GM23338 (cell line): ENCODE measurements at regions not wholly inside any gene's neighbourhood (a gene's known extent, or its start where the extent isn't known, plus 50 kb on each side); places are given as distances from the start of the nearest gene placed in this dataset.

Source experiments
- ATAC-seq: fragments of 200-7000 bp; cut with Tn5 transposase; 3 replicates; pipeline ENCODE4 v1.9.1; 2020
- DNase-seq: peaks from one replicate; pipeline ENCODE4 v3.0.0-alpha.2; 2015; ENCODE audit warnings: low spot score
- H2AFZ ChIP-seq: fragments of 200-600 bp; sonication (generic); 2 replicates; pipeline ENCODE4 v1.8.0; 2016; ENCODE audit warnings: antibody characterized with exemption, mild to moderate bottlenecking, moderate library complexity
- H3F3A ChIP-seq: fragments of 200-600 bp; sonication (generic); replicated peaks from 2 replicates; pipeline ENCODE4 v1.8.0; 2017; ENCODE audit warnings: antibody characterized with exemption, mixed run types, low read depth
- H3K27ac ChIP-seq: fragments of 200-600 bp; sonication (generic); 2 replicates; pipeline ENCODE4 v1.6.1; 2016; ENCODE audit warnings: low read depth
- H3K27me3 ChIP-seq: fragments of 200-600 bp; sonication (generic); 2 replicates; pipeline ENCODE4 v1.8.0; 2016; ENCODE audit warnings: mild to moderate bottlenecking, mixed run types, moderate library complexity; ENCODE audit not compliant: insufficient read depth
- H3K36me3 ChIP-seq: fragments of 200-600 bp; sonication (generic); 2 replicates; pipeline ENCODE4 v1.8.0; 2016; ENCODE audit warnings: mild to moderate bottlenecking; ENCODE audit not compliant: insufficient read depth
- H3K4me1 ChIP-seq: fragments of 200-600 bp; sonication (generic); 2 replicates; pipeline ENCODE4 v1.8.0; 2016; ENCODE audit warnings: mild to moderate bottlenecking, moderate library complexity; ENCODE audit not compliant: insufficient read depth
- H3K4me2 ChIP-seq: fragments of 200-600 bp; sonication (generic); 2 replicates; pipeline ENCODE4 v1.7.1; 2017; ENCODE audit warnings: mixed run types
- H3K4me3 ChIP-seq: fragments of 200-600 bp; sonication (generic); 2 replicates; pipeline ENCODE4 v1.6.1; 2016; ENCODE audit warnings: mixed run types
- H3K79me2 ChIP-seq: fragments of 200-600 bp; sonication (generic); replicated peaks from 2 replicates; pipeline ENCODE4 v1.8.0; 2017; ENCODE audit warnings: mild to moderate bottlenecking; ENCODE audit not compliant: insufficient read depth
- H3K9me2 ChIP-seq: fragments of 200-600 bp; sonication (generic); 2 replicates; pipeline ENCODE4 v1.8.0; 2017; ENCODE audit not compliant: insufficient read depth
- H4K20me1 ChIP-seq: fragments of 200-600 bp; sonication (generic); replicated peaks from 2 replicates; pipeline ENCODE4 v1.8.0; 2017; ENCODE audit warnings: mild to moderate bottlenecking; ENCODE audit not compliant: insufficient read depth
- H3K27ac Mint-ChIP-seq: 2 replicates; pipeline ENCODE4 v1.8.0; 2020; ENCODE audit warnings: inconsistent platforms, mild to moderate bottlenecking, moderate library complexity, mixed read lengths
- H3K27me3 Mint-ChIP-seq: 3 replicates; pipeline ENCODE4 v1.8.0; 2022; ENCODE audit warnings: low read depth, mild to moderate bottlenecking, moderate library complexity, mixed read lengths, inconsistent platforms; ENCODE audit not compliant: insufficient read depth, poor library complexity
- H3K36me3 Mint-ChIP-seq: 3 replicates; pipeline ENCODE4 v1.8.0; 2021; ENCODE audit warnings: low read depth, mild to moderate bottlenecking, inconsistent platforms, moderate library complexity, mixed read lengths
- H3K4me1 Mint-ChIP-seq: 3 replicates; pipeline ENCODE4 v1.8.0; 2020; ENCODE audit warnings: mild to moderate bottlenecking, inconsistent platforms, mixed read lengths
- H3K4me3 Mint-ChIP-seq: 3 replicates; pipeline ENCODE4 v1.8.0; 2021; ENCODE audit warnings: moderate library complexity, mild to moderate bottlenecking, inconsistent platforms, mixed read lengths
- H3K9me3 Mint-ChIP-seq: 3 replicates; pipeline ENCODE4 v1.8.0; 2020; ENCODE audit warnings: moderate library complexity, mild to moderate bottlenecking, inconsistent platforms, mixed read lengths
- CREB1 ChIP-seq: fragments of 250-450 bp; sonication (Bioruptor Pico); IDR thresholded peaks from 2 replicates; pipeline ENCODE4 v1.5.0; 2020; ENCODE audit warnings: low read depth, mild to moderate bottlenecking, moderate library complexity
- CTCF ChIP-seq, 2 experiments: fragments of 200-600 bp in 1 of 2; sonication (generic) in 1 of 2; conservative IDR thresholded peaks; 2 replicates each; pipeline versions ENCODE4 v1.5.1 to v1.6.1; 2016 to 2017; ENCODE audit warnings: antibody characterized with exemption in 2 of 2, low read depth in 2 of 2, mild to moderate bottlenecking in 2 of 2, moderate library complexity in 1 of 2
- ETS1 ChIP-seq: IDR thresholded peaks from 2 replicates; pipeline ENCODE4 v1.6.1; 2016; ENCODE audit warnings: antibody characterized with exemption
- EZH2 ChIP-seq: fragments of 200-600 bp; sonication (generic); IDR thresholded peaks from one replicate; pipeline ENCODE4 v1.8.0; 2017; ENCODE audit warnings: antibody characterized with exemption, mild to moderate bottlenecking, low read depth; ENCODE audit not compliant: unreplicated experiment
- EZH2phosphoT487 ChIP-seq: fragments of 200-600 bp; sonication (generic); IDR thresholded peaks from one replicate; pipeline ENCODE4 v1.8.1; 2018; ENCODE audit warnings: antibody characterized with exemption; ENCODE audit not compliant: unreplicated experiment
- JUNB ChIP-seq: IDR thresholded peaks from one replicate; pipeline ENCODE4 v1.6.1; 2016; ENCODE audit warnings: antibody characterized with exemption; ENCODE audit not compliant: unreplicated experiment
- NANOG ChIP-seq: IDR thresholded peaks from 2 replicates; pipeline ENCODE4 v1.6.1; 2016; ENCODE audit warnings: antibody characterized with exemption, borderline replicate concordance
- POLR2AphosphoS5 ChIP-seq: IDR thresholded peaks from 2 replicates; pipeline ENCODE4 v1.6.1; 2016; ENCODE audit warnings: antibody characterized with exemption, low read depth
- REST ChIP-seq: IDR thresholded peaks from one replicate; pipeline ENCODE4 v1.6.1; 2018; ENCODE audit warnings: antibody characterized with exemption; ENCODE audit not compliant: unreplicated experiment
- STAT1 ChIP-seq: IDR thresholded peaks from one replicate; pipeline ENCODE4 v1.6.1; 2016; ENCODE audit warnings: antibody characterized with exemption; ENCODE audit not compliant: unreplicated experiment
- ZNF114 ChIP-seq: fragments of 250-450 bp; sonication (Bioruptor Pico); IDR thresholded peaks from 2 replicates; pipeline ENCODE4 v1.5.0; 2020; ENCODE audit warnings: mild to moderate bottlenecking, moderate library complexity
- ZNF331 ChIP-seq: fragments of 250-450 bp; sonication (Bioruptor Pico); IDR thresholded peaks from 2 replicates; pipeline ENCODE4 v1.5.0; 2020; ENCODE audit warnings: low read depth, mild to moderate bottlenecking, moderate library complexity
- ZNF462 ChIP-seq: fragments of 250-450 bp; sonication (Bioruptor Pico); IDR thresholded peaks from 2 replicates; pipeline ENCODE4 v1.5.0; 2020; ENCODE audit warnings: mild to moderate bottlenecking, moderate library complexity

- Mint-ChIP-seq H3K27ac (no peak overlapping the region), H3K4me1 (peaks cover 26% of the 10 kb centered on the region), H3K4me3 (no peak overlapping the region), H3K36me3 (peaks cover 36% of the 10 kb centered on the region), H3K9me3 (peaks cover 40% of the 10 kb centered on the region), H3K27me3 (peaks cover 5% of the 10 kb centered on the region)
- Histone ChIP-seq H3K4me3 (no peak overlapping the region), H4K20me1 (no peaks in the 10 kb centered on the region), H3K4me1 (peaks cover 29% of the 10 kb centered on the region), H3K27ac (no peak overlapping the region), H2AFZ (no peak overlapping the region), H3K4me2 (no peak overlapping the region), H3K36me3 (peaks cover 13% of the 10 kb centered on the region; the same call in 1 of the 2 replicates), H3K27me3 (no peaks in the 10 kb centered on the region), H3F3A (no peaks in the 10 kb centered on the region), H3K9me2 (no peaks in the 10 kb centered on the region), H3K79me2 (no peaks in the 10 kb centered on the region)
- peak; percentile 87 for ATAC-seq
- DNase-seq = peak; percentile 56
- no peak for TF ChIP-seq ETS1
- peak; percentile 53 for TF ChIP-seq POLR2AphosphoS5
- no peak for TF ChIP-seq ZNF331
- no peak for TF ChIP-seq STAT1
- no peak for TF ChIP-seq REST
- peak; percentile 80 for TF ChIP-seq ZNF462 (CRISPR knock-in tag)
- TF ChIP-seq EZH2phosphoT487 = no peak
- no peak for TF ChIP-seq EZH2
- no peak for TF ChIP-seq JUNB
- TF ChIP-seq CTCF (conservative IDR thresholded peaks at IDR 0.05; ENCODE audit: low read depth in 2 of 2) = no peak
- no peak for TF ChIP-seq ZNF114
- TF ChIP-seq CREB1 = no peak
- TF ChIP-seq NANOG = peak; percentile 67; the same call in 1 of the 2 replicates
These were observed 1938.4 kb upstream of the C9orf72 start for GRCh38 chr9:29511680-29512079.
